ENCODE measurements at regions not wholly inside any gene's neighbourhood (a gene's known extent, or its start where the extent isn't known, plus 50 kb on each side); places are given as distances from the start of the nearest gene placed in this dataset.

DNA sequence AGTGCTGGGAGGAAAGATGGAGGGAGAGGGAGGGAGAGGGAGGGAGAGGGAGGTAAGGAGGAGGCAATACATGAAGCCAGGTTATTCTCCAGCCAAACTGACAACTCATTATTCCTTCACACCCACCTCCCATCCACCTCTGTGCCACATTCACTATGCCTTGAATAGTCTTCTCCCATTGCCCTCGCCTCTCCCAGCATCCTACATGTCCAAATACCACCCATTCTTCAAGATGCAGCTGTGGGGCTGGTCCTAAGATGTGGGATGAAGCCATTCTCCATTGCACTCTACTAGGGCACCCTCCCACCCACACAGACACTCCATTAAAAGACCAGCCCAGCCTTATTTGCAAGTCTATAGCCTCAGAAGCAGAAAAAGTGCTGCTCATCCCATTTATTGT is 165.8 kb downstream of the RRAGC start:
- TF ChIP-seq, protein P1, sequence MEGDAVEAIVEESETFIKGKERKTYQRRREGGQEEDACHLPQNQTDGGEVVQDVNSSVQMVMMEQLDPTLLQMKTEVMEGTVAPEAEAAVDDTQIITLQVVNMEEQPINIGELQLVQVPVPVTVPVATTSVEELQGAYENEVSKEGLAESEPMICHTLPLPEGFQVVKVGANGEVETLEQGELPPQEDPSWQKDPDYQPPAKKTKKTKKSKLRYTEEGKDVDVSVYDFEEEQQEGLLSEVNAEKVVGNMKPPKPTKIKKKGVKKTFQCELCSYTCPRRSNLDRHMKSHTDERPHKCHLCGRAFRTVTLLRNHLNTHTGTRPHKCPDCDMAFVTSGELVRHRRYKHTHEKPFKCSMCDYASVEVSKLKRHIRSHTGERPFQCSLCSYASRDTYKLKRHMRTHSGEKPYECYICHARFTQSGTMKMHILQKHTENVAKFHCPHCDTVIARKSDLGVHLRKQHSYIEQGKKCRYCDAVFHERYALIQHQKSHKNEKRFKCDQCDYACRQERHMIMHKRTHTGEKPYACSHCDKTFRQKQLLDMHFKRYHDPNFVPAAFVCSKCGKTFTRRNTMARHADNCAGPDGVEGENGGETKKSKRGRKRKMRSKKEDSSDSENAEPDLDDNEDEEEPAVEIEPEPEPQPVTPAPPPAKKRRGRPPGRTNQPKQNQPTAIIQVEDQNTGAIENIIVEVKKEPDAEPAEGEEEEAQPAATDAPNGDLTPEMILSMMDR (IDR thresholded peaks at IDR 0.05), result no peak
- TF ChIP-seq EZH2 (IDR thresholded peaks at IDR 0.05), result no peak
